ENCODE measurements at regions not wholly inside any gene's neighbourhood (a gene's known extent, or its start where the extent isn't known, plus 50 kb on each side); places are given as distances from the start of the nearest gene placed in this dataset.
"Not testable (repeated sequence)": the region's sequence is repeated elsewhere in the genome, so short reads cannot be mapped to it uniquely, and the experiment has no call there.

GRCh38 chr13:105837295-105837694 is 698.2 kb downstream of the EFNB2 start:
- not testable (repeated sequence) for TF ChIP-seq CTCF (conservative IDR thresholded peaks at IDR 0.05 in 1 of 2, IDR thresholded peaks at IDR 0.05 in 1 of 2; ENCODE audit: low read depth in 1 of 2, low read length in 2 of 2); EZH2 (IDR thresholded peaks at IDR 0.05; ENCODE audit: low read length, missing control alignments)
